Stimulated activated CD4-positive, alpha-beta T cell treated with anti-CD3 and anti-CD28 coated beads, Interleukin-4, amount 100 ng/mL, for 24 hours (primary cell): ENCODE measurements at regions not wholly inside any gene's neighbourhood (a gene's known extent, or its start where the extent isn't known, plus 50 kb on each side); places are given as distances from the start of the nearest gene placed in this dataset.
A peak's percentile ranks its signal among the peaks of the same experiment; 100 is the strongest.

ENCODE experiments used
- DNase-seq: peaks from one replicate; pipeline ENCODE4 v3.0.0-alpha.2; 2020

- no peak for DNase-seq
Measured at GRCh38 chr12:75900226-75900625, 131.3 kb downstream of the PHLDA1 start.

GRCh38 chr12:75894965-75895754, 136.4 kb downstream of the PHLDA1 start:
- no peak for DNase-seq

- DNase-seq = no peak
Measured at GRCh38 chr12:75893765-75894164, 137.8 kb downstream of the PHLDA1 start.

GRCh38 chr12:75892731-75893408, 138.7 kb downstream of the PHLDA1 start:
- no peak for DNase-seq

GRCh38 chr12:75891072-75891471, 140.5 kb downstream of the PHLDA1 start:
- DNase-seq = no peak

GRCh38 chr12:75890660-75891059, 140.9 kb downstream of the PHLDA1 start:
- DNase-seq = no peak

GRCh38 chr12:75890141-75890540, 141.4 kb downstream of the PHLDA1 start:
- no peak for DNase-seq

- DNase-seq = no peak
Measured at GRCh38 chr12:75888874-75889613, 142.5 kb downstream of the PHLDA1 start.

GRCh38 chr12:75888399-75888798, 143.2 kb downstream of the PHLDA1 start:
- no peak for DNase-seq

GRCh38 chr12:75887979-75888378, 143.6 kb downstream of the PHLDA1 start:
- no peak for DNase-seq

- no peak for DNase-seq
Measured at GRCh38 chr12:75884465-75884985, 147.1 kb downstream of the PHLDA1 start.

- no peak for DNase-seq
Measured at GRCh38 chr12:75883241-75883640, 148.3 kb downstream of the PHLDA1 start.

GRCh38 chr12:75882421-75882820, 149.2 kb downstream of the PHLDA1 start:
- no peak for DNase-seq

GRCh38 chr12:75881920-75882319, 149.7 kb downstream of the PHLDA1 start:
- no peak for DNase-seq

- peak; percentile 20 for DNase-seq
Measured at GRCh38 chr12:75877763-75878621, 153.6 kb downstream of the PHLDA1 start.

- no peak for DNase-seq
Measured at GRCh38 chr12:75876832-75877762, 154.5 kb downstream of the PHLDA1 start.

GRCh38 chr12:75874441-75874840, 157.1 kb downstream of the PHLDA1 start:
- no peak for DNase-seq

- no peak for DNase-seq
Measured at GRCh38 chr12:75872762-75873161, 158.8 kb downstream of the PHLDA1 start.

- DNase-seq = no peak
Measured at GRCh38 chr12:75870878-75871277, 160.7 kb downstream of the PHLDA1 start.

- no peak for DNase-seq
Measured at GRCh38 chr12:75868501-75868900, 163.1 kb downstream of the PHLDA1 start.

- DNase-seq = no peak
Measured at GRCh38 chr12:75865315-75865714, 166.3 kb downstream of the PHLDA1 start.
